GM19035 (cell line): ENCODE measurements at regions not wholly inside any gene's neighbourhood (a gene's known extent, or its start where the extent isn't known, plus 50 kb on each side); places are given as distances from the start of the nearest gene placed in this dataset.

Source experiments
- ATAC-seq: cut with Tn5 transposase; IDR thresholded peaks from one replicate; pipeline ENCODE4 v1.9.1; 2021; ENCODE audit not compliant: unreplicated experiment

GRCh38 chr12:92206011-92206410, 60.4 kb upstream of the BTG1 start:
- ATAC-seq = no peak

- no peak for ATAC-seq
These were observed 54.4 kb upstream of the BTG1 start for GRCh38 chr12:92199819-92200576.

- ATAC-seq = no peak
These were observed 52.2 kb upstream of the BTG1 start for GRCh38 chr12:92197815-92198214.

- no peak for ATAC-seq
These were observed 50.7 kb upstream of the BTG1 start for GRCh38 chr12:92196368-92196767.
